ENCODE measurements at regions not wholly inside any gene's neighbourhood (a gene's known extent, or its start where the extent isn't known, plus 50 kb on each side); places are given as distances from the start of the nearest gene placed in this dataset.

- no peak for TF ChIP-seq CTCF (conservative IDR thresholded peaks at IDR 0.05; ENCODE audit: low read depth in 2 of 2)
- no peak for TF ChIP-seq CREB1 (CRISPR knock-in tag; IDR thresholded peaks at IDR 0.05; ENCODE audit: low read depth)
Observed at GRCh38 chr5:119300311-119300670, 55.5 kb upstream of the TNFAIP8 start.
